GM12892 (cell line): ENCODE measurements at regions not wholly inside any gene's neighbourhood (a gene's known extent, or its start where the extent isn't known, plus 50 kb on each side); places are given as distances from the start of the nearest gene placed in this dataset.

Experiments
- DNase-seq: peaks from one replicate; pipeline ENCODE4 v3.0.0; 2011; ENCODE audit not compliant: insufficient read length
- FAIRE-seq: peaks from 2 replicates; lab custom pipeline; 2011; peaks lifted over from hg19 to GRCh38; lab: Jason Lieb, UNC
- POLR2A ChIP-seq: IDR thresholded peaks from 2 replicates; pipeline ENCODE4 v1.6.1; 2011; ENCODE audit warnings: low read depth, low read length, control low read depth
- POLR2AphosphoS5 ChIP-seq: IDR thresholded peaks from 2 replicates; pipeline ENCODE4 v1.6.1; 2011; ENCODE audit warnings: low read depth, low read length, control low read depth
- TAF1 ChIP-seq: IDR thresholded peaks from 2 replicates; pipeline ENCODE4 v1.6.1; 2011; ENCODE audit warnings: low read depth, mild to moderate bottlenecking, control low read depth, low read length, borderline replicate concordance

GRCh38 chr6:163943607-163944385 lies 529.3 kb downstream of the QKI start:
- TF ChIP-seq POLR2AphosphoS5 (no peak), TAF1 (no peak), POLR2A (no peak)
- DNase-seq (no peak), FAIRE-seq (no peak)

GRCh38 chr6:163942790-163943189 lies 528.3 kb downstream of the QKI start:
- DNase-seq = no peak
- FAIRE-seq = no peak
- TF ChIP-seq TAF1 = no peak

GRCh38 chr6:163941624-163941976 lies 527.1 kb downstream of the QKI start:
- DNase-seq = no peak
- TF ChIP-seq POLR2AphosphoS5 (no peak), TAF1 (no peak), POLR2A (no peak)
- FAIRE-seq = no peak

DNA sequence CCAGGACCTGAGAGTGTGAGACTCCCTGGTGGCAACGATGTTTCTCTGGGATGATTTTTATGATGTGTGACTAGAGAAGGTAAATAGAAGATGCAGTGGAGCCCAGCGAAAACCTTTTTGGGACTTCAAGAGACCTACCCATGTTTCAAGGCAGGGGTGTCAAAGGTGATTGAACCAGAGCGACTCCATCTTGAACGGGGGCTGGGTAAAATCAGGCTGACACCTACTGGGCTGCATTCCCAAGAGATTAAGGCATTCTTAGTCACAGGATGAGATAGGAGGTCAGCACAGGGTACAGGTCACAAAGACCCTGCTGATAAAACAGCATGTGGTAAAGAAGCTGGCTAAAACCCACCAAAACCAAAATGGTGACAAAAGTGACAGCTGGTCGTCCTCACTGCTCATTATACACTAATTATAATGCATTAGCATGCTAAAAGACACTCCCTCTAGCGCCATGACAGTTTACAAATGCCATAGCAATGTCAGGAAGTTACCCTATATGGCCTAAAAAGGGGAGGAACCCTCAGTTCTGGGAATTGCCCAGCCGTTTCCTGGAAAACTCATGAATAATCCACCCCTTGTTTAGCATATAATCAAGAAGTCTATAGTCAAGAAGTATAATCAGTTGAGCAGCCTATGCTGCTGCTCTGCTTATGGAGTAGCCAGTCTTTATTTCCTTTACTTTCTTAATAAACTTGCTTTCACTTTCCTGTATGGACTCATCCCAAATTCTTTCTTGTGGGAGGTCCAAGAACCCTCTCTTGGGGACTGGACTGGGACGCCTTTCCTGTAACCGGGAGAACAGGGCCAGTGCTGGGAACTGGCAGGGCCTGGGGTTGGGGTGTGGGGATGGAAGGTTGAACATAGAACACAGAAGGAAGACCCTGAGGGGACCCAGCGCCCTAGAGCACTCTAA lies 526.4 kb downstream of the QKI start:
- TF ChIP-seq TAF1 (no peak), POLR2AphosphoS5 (no peak), POLR2A (no peak)
- FAIRE-seq = no peak
- DNase-seq = no peak

- TF ChIP-seq POLR2A = no peak
- no peak for TF ChIP-seq TAF1
- no peak for TF ChIP-seq POLR2AphosphoS5
- no peak for FAIRE-seq
- DNase-seq = no peak
Measured at GRCh38 chr6:163937071-163937470, 522.6 kb downstream of the QKI start.

- TF ChIP-seq TAF1 = no peak
- no peak for TF ChIP-seq POLR2A
- TF ChIP-seq POLR2AphosphoS5 = no peak
- FAIRE-seq (no peak), DNase-seq (no peak)
Measured at GRCh38 chr6:163935158-163935762, 520.7 kb downstream of the QKI start.

DNA sequence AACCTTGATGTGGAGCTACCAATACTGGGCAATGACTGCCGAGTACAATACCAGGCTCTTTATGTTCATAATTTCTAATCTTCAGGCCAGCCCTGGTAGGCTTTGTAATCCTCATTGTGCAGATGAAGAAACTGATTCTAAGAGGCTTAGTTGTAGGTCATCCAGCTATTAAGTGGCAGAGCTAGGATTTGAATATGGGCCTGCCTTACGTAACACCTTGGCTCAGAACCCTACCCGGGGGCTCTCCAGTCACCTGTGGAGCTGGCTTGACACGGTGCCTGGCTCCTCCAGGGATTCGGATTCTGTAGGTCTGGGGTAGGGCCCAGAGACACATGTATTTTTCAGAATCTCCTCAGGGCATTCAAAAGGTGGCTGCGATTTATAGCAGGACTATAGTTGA lies 515.5 kb downstream of the QKI start:
- no peak for DNase-seq
- FAIRE-seq = no peak

DNA sequence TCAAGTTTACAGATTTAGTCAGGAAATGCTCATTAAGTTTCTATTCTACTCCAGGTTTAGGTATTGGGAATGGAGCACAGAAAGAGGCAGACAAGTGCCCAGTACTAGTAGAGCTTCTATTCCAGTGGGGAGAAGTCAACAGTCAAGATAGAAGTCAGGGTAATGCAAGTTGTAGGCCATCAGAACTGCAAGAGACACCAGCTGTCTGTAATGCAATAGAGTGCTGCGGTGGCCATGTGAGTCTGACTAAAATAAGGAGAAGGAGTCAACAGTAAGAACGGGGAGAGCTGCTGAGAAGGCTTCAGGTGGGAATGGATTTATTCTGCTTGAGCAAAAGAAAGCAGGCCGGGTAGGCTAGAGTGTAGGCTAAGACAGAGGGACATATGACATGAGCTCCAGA lies 515.0 kb downstream of the QKI start:
- TF ChIP-seq POLR2AphosphoS5 (no peak), POLR2A (no peak), TAF1 (no peak)
- FAIRE-seq (no peak), DNase-seq (no peak)

More for the DNA sequence above, 515.5 kb downstream of the QKI start:
- no peak for TF ChIP-seq POLR2AphosphoS5
- TF ChIP-seq TAF1 = no peak

DNA sequence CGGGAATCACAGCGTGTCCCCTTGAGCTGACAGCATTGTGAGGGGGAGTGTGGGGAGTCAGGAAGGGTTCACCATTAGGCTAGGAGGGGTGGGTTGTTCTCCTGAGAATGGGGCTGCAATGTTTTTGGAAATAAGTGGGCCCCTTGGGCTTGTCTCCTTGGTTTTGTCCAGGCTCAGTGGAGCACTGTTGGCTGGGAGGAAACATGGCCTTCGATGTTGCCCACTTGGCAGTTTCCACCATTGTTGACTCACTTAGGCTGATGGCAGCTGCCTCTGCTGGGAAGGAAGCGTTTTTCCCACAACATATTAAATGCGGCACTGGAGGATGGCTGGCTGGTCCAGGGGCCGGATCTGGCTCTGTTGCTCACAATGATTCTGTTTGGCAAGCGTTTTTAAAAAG lies 512.1 kb downstream of the QKI start:
- DNase-seq = no peak
- no peak for FAIRE-seq
- TF ChIP-seq TAF1 (no peak), POLR2AphosphoS5 (no peak), POLR2A (no peak)

DNA sequence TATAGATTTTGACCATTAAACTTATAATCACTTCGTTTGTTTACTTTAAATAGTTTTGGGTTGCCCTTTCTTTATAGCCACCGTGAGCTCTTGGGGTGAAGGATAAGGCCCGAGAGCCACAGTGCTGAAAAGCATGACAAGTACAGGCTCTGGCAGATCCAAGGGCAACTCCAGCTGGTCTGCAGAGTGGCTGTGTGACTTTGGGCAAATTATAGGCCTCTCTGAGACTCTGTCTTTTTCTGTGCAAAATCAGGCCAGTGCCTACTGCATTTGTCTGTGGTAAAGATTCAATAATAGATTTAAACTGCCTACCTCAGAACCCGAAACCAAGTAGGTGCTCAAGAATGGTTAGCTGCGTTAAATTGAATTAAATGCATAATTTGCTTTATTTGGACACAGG lies 511.3 kb downstream of the QKI start:
- TF ChIP-seq POLR2A = no peak
- TF ChIP-seq TAF1 = no peak
- TF ChIP-seq POLR2AphosphoS5 = no peak
- FAIRE-seq (no peak), DNase-seq (no peak)

DNA sequence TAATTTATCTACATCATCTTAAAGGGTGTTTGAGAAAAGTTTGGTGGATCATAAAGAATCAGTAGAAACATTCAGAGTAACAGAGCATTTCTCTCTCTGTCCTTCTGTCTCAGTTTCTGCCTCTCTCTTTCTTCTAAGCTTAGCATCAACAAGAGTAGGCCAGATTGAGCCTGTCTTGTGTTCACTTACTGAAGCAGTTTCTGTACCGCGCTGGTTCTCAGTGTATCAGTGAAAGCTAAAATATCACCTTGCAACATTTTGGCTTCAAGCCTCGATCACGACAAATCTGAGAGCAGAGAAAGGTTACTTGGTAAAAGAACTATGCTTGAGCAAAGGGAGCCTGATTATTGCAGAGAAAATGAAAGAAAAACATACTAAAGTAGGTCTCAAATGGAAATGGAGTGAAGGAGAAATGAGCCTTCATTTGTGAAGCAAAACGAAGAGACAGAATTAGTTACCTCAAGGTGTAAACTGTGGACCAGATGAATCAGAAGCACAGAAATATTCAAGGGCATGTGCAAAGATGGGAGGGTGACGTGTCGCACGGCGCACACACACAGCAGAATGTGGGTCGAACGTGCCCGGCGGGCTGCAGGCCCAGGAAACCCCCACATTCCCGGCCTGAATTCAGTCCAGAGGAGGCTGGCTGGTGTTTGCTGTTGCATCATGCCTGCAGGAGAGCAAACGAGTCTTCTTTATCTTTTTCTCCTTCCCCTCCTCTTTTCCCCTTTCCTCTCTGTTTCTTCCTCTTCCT lies 509.3 kb downstream of the QKI start:
- TF ChIP-seq POLR2AphosphoS5 (no peak), TAF1 (no peak), POLR2A (no peak)
- FAIRE-seq (no peak), DNase-seq (no peak)

DNA sequence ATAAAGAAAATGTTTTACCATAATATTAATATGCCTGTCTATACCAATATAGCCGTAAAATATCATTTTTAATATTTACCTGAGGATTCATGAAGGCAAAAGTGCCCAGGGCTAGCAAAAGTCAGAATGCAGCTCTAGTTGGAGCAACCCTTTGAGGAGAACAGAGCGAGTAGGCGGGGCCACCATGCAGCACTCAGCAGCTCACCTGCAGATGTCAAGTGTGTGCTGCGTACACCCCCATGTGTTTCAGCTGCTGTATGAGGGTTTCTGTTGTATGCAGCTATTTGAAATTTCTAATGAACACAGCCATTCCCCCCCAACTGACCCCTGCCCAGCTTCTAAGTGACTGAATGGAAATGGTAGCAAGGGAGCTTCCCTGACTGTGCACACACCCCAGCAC lies 508.0 kb downstream of the QKI start:
- TF ChIP-seq POLR2AphosphoS5 = no peak
- TF ChIP-seq POLR2A = no peak
- TF ChIP-seq TAF1 = no peak
- FAIRE-seq (no peak), DNase-seq (no peak)
